CD14-positive monocyte (primary cell): ENCODE measurements at regions not wholly inside any gene's neighbourhood (a gene's known extent, or its start where the extent isn't known, plus 50 kb on each side); places are given as distances from the start of the nearest gene placed in this dataset.

ENCODE experiments used
- DNase-seq, 3 donors: peaks; one replicate each; pipeline ENCODE4 v3.0.0-alpha.2; 2011 to 2022
- H2AFZ ChIP-seq: 2 replicates; pipeline ENCODE4 v1.6.0; 2012; ENCODE audit warnings: mild to moderate bottlenecking, low read depth, low read length, inconsistent platforms; ENCODE audit not compliant: insufficient read depth, poor library complexity, severe bottlenecking
- H3K27ac ChIP-seq, 2 donors: 1 replicate in 1 of 2; 2 replicates in 1 of 2; pipeline ENCODE4 v1.5.1; 2012 to 2013; ENCODE audit warnings: low read length in 2 of 2, control low read depth in 1 of 2, inconsistent platforms in 1 of 2, low read depth in 1 of 2, mild to moderate bottlenecking in 1 of 2
- H3K27me3 ChIP-seq, 2 donors: one replicate each; pipeline versions ENCODE4 v1.6.0 to v1.6.1; 2011 to 2013; ENCODE audit warnings: low read length in 2 of 2; ENCODE audit not compliant: control insufficient read depth in 2 of 2, insufficient read depth in 2 of 2
- H3K36me3 ChIP-seq, 2 donors: replicated peaks in 1 of 2; 1 replicate in 1 of 2; 2 replicates in 1 of 2; pipeline versions ENCODE4 v1.5.1 to v1.6.1; 2012 to 2013; ENCODE audit warnings: low read length in 2 of 2, control low read depth in 1 of 2, inconsistent platforms in 1 of 2, mild to moderate bottlenecking in 1 of 2; ENCODE audit not compliant: insufficient read depth in 2 of 2, control insufficient read depth in 1 of 2
- H3K4me1 ChIP-seq, 2 donors: 1 replicate in 1 of 2; 2 replicates in 1 of 2; pipeline versions ENCODE4 v1.5.1 to v1.6.1; 2012 to 2013; ENCODE audit warnings: low read length in 2 of 2, control low read depth in 1 of 2, inconsistent platforms in 1 of 2, mild to moderate bottlenecking in 1 of 2, moderate library complexity in 1 of 2; ENCODE audit not compliant: insufficient read depth in 2 of 2, control insufficient read depth in 1 of 2
- H3K4me2 ChIP-seq: replicated peaks from 2 replicates; pipeline ENCODE3; 2012; ENCODE audit warnings: low read length, moderate library complexity, mild to moderate bottlenecking; ENCODE audit not compliant: poor library complexity, severe bottlenecking; ENCODE audit errors: extremely low read depth
- H3K4me3 ChIP-seq, 3 experiments: fragments of 200-600 bp in 1 of 3; sonication (generic) in 1 of 3; replicated peaks in 1 of 3; 1 replicate in 2 of 3; 2 replicates in 1 of 3; pipeline ENCODE4 v1.5.1; 2011 to 2013; ENCODE audit warnings: low read length in 3 of 3, mild to moderate bottlenecking in 3 of 3, control low read depth in 2 of 3, low read depth in 2 of 3, inconsistent platforms in 1 of 3, moderate library complexity in 1 of 3
- H3K79me2 ChIP-seq: 2 replicates; pipeline ENCODE4 v1.6.0; 2012; ENCODE audit warnings: mild to moderate bottlenecking, control low read depth, inconsistent platforms, low read length, moderate library complexity; ENCODE audit not compliant: insufficient read depth
- H3K9ac ChIP-seq: 2 replicates; pipeline ENCODE4 v1.6.0; 2017; ENCODE audit warnings: low read length, mild to moderate bottlenecking; ENCODE audit not compliant: insufficient read depth, poor library complexity, severe bottlenecking
- H3K9me3 ChIP-seq, 2 donors: replicated peaks in 1 of 2; 1 replicate in 1 of 2; 2 replicates in 1 of 2; pipeline versions ENCODE4 v1.5.1 to v1.6.1; 2012 to 2013; ENCODE audit warnings: low read length in 2 of 2, control low read depth in 1 of 2; ENCODE audit not compliant: control insufficient read depth in 1 of 2, insufficient read depth in 1 of 2
- H4K20me1 ChIP-seq: 2 replicates; pipeline ENCODE4 v1.6.0; 2012; ENCODE audit warnings: mild to moderate bottlenecking, low read length, control low read depth, moderate library complexity; ENCODE audit not compliant: insufficient read depth
- H3K27ac Mint-ChIP-seq, 7 donors: one replicate each; pipeline ENCODE4 v1.8.0; 2020; ENCODE audit warnings: mild to moderate bottlenecking in 7 of 7, mixed read lengths in 7 of 7, moderate library complexity in 6 of 7, inconsistent platforms in 2 of 7
- H3K27me3 Mint-ChIP-seq, 3 donors: one replicate each; pipeline ENCODE4 v1.8.0; 2021 to 2022; ENCODE audit warnings: low read depth in 3 of 3, mild to moderate bottlenecking in 3 of 3, mixed read lengths in 3 of 3, moderate library complexity in 3 of 3, inconsistent platforms in 1 of 3
- H3K36me3 Mint-ChIP-seq, 2 donors: one replicate each; pipeline ENCODE4 v1.8.0; 2020; ENCODE audit warnings: mixed read lengths in 2 of 2, inconsistent platforms in 1 of 2, mild to moderate bottlenecking in 1 of 2
- H3K4me1 Mint-ChIP-seq: one replicate; pipeline ENCODE4 v1.8.0; 2020; ENCODE audit warnings: mild to moderate bottlenecking, mixed read lengths
- H3K4me3 Mint-ChIP-seq, 2 donors: one replicate each; pipeline ENCODE4 v1.8.0; 2020; ENCODE audit warnings: mild to moderate bottlenecking in 2 of 2, mixed read lengths in 2 of 2, moderate library complexity in 1 of 2
- H3K9me3 Mint-ChIP-seq, 7 donors: one replicate each; pipeline ENCODE4 v1.8.0; 2020 to 2022; ENCODE audit warnings: mixed read lengths in 7 of 7, mild to moderate bottlenecking in 6 of 7, moderate library complexity in 6 of 7, inconsistent platforms in 2 of 7
- WGBS: methylation state at CpG from one replicate; pipeline ENCODE4 v1.1.5; 2013; ENCODE audit warnings: missing lambda C conversion rate; ENCODE audit not compliant: insufficient coverage; 5-methylcytosine and 5-hydroxymethylcytosine counted together
- intact Hi-C, 2 donors: fragments of 100-400 bp; cut with micrococcal nuclease; formaldehyde crosslinking; loops; one replicate each; pipeline versions ENCODE4 v1.15.0 to v1.15.1; 2023
- TF ChIP-seq, protein P1 (sequence below): fragments of 200-600 bp; IDR thresholded peaks from one replicate; pipeline ENCODE4 v1.8.0; 2022; ENCODE audit warnings: antibody characterized with exemption, mild to moderate bottlenecking

GRCh38 chr3:177371146-177371545, 173.9 kb upstream of the TBL1XR1 start:
- no peak overlapping the region for H2AFZ ChIP-seq
- no peaks in the 10 kb centered on the region for H3K27me3 ChIP-seq
- no peak for DNase-seq
- H3K36me3 ChIP-seq, result no peaks in the 10 kb centered on the region
- no peak overlapping the region for H3K4me3 ChIP-seq
- H3K79me2 ChIP-seq, result no peaks in the 10 kb centered on the region
- intact Hi-C loops, result no loop called here
- H3K27ac Mint-ChIP-seq, result no peak overlapping the region
- H3K4me2 ChIP-seq, result no peak overlapping the region
- peaks cover 2% of the 10 kb centered on the region for H3K4me1 Mint-ChIP-seq
- H3K36me3 Mint-ChIP-seq, result no peaks in the 10 kb centered on the region
- H3K9me3 Mint-ChIP-seq, result no peaks in the 10 kb centered on the region
- H3K4me3 Mint-ChIP-seq, result no peak overlapping the region
- H3K9ac ChIP-seq, result no peak overlapping the region
- peaks cover 0 to 6% (median 3%) of the 10 kb centered on the region in 3 donors for H3K27me3 Mint-ChIP-seq
- H3K9me3 ChIP-seq, result no peaks in the 10 kb centered on the region
- no peaks in the 10 kb centered on the region for H3K4me1 ChIP-seq
- TF ChIP-seq, protein P1, sequence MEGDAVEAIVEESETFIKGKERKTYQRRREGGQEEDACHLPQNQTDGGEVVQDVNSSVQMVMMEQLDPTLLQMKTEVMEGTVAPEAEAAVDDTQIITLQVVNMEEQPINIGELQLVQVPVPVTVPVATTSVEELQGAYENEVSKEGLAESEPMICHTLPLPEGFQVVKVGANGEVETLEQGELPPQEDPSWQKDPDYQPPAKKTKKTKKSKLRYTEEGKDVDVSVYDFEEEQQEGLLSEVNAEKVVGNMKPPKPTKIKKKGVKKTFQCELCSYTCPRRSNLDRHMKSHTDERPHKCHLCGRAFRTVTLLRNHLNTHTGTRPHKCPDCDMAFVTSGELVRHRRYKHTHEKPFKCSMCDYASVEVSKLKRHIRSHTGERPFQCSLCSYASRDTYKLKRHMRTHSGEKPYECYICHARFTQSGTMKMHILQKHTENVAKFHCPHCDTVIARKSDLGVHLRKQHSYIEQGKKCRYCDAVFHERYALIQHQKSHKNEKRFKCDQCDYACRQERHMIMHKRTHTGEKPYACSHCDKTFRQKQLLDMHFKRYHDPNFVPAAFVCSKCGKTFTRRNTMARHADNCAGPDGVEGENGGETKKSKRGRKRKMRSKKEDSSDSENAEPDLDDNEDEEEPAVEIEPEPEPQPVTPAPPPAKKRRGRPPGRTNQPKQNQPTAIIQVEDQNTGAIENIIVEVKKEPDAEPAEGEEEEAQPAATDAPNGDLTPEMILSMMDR, result no peak
- H3K27ac ChIP-seq, result no peak overlapping the region
- H4K20me1 ChIP-seq, result no peaks in the 10 kb centered on the region

DNA sequence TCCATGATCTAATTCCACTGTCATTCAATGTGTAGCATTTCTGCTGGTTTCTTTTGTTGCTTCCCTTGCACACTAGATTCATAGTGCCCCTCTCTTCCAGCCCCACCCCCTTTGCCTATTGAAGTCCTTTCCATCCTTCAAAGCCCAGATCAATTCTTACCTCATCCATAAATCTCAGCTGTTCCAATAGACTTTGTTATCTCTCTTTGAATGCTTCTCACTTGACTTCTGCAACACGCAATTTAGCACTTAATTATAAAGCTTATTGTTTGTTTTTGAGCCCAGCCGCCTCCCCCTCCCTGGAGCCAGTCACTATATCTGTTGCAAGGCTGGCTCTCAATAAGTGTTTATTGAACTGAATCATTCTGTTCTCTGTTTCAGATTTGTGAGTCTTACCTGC, 174.6 kb upstream of the TBL1XR1 start:
- Histone ChIP-seq H3K36me3 (no peaks in the 10 kb centered on the region), H3K9ac (no peak overlapping the region), H3K4me2 (no peak overlapping the region), H3K27me3 (no peaks in the 10 kb centered on the region), H3K79me2 (no peaks in the 10 kb centered on the region), H2AFZ (no peak overlapping the region), H4K20me1 (no peaks in the 10 kb centered on the region), H3K4me3 (no peak overlapping the region), H3K4me1 (no peaks in the 10 kb centered on the region), H3K9me3 (no peaks in the 10 kb centered on the region), H3K27ac (no peak overlapping the region)
- intact Hi-C loops, result no loop called here
- no CpG with 5 or more reads among the region's 2 CpGs for WGBS
- Mint-ChIP-seq H3K36me3 (no peaks in the 10 kb centered on the region), H3K27ac (no peak overlapping the region), H3K9me3 (no peaks in the 10 kb centered on the region), H3K27me3 (peaks cover 0 to 3% (median 3%) of the 10 kb centered on the region in 3 donors), H3K4me3 (no peak overlapping the region), H3K4me1 (peaks cover 2% of the 10 kb centered on the region)
- no peak for DNase-seq
- TF ChIP-seq, protein P1, result no peak
